Mesenchymal stem cell (in vitro differentiated cells and primary cell): ENCODE measurements at regions not wholly inside any gene's neighbourhood (a gene's known extent, or its start where the extent isn't known, plus 50 kb on each side); places are given as distances from the start of the nearest gene placed in this dataset.

Source experiments
- DNase-seq: peaks from one replicate; pipeline ENCODE4 v3.0.0-alpha.2; 2013
- H2AFZ ChIP-seq: one replicate; pipeline ENCODE4 v1.6.1; 2013; ENCODE audit warnings: low read depth, mild to moderate bottlenecking, control low read depth, inconsistent platforms, low read length, moderate library complexity
- H2AK5ac ChIP-seq: 2 replicates; pipeline ENCODE4 v1.6.1; 2013; ENCODE audit warnings: low read length, moderate library complexity, mild to moderate bottlenecking, inconsistent platforms; ENCODE audit not compliant: severe bottlenecking
- H2BK120ac ChIP-seq: one replicate; pipeline ENCODE4 v1.6.1; 2013; ENCODE audit warnings: low read depth, mild to moderate bottlenecking, inconsistent platforms, low read length, moderate library complexity
- H2BK12ac ChIP-seq, 2 experiments: one replicate each; pipeline ENCODE4 v1.6.1; 2013; ENCODE audit warnings: inconsistent platforms in 2 of 2, low read length in 2 of 2, mild to moderate bottlenecking in 2 of 2, moderate library complexity in 2 of 2, control low read depth in 1 of 2
- H2BK15ac ChIP-seq: one replicate; pipeline ENCODE4 v1.6.1; 2013; ENCODE audit warnings: mild to moderate bottlenecking, low read depth, inconsistent platforms; ENCODE audit not compliant: poor library complexity, severe bottlenecking
- H2BK5ac ChIP-seq: 2 replicates; pipeline ENCODE4 v1.6.1; 2013; ENCODE audit warnings: low read depth, mild to moderate bottlenecking, low read length, control low read depth, inconsistent platforms; ENCODE audit not compliant: poor library complexity, severe bottlenecking
- H3K14ac ChIP-seq, 2 experiments: one replicate each; pipeline ENCODE4 v1.6.1; 2013; ENCODE audit warnings: inconsistent platforms in 2 of 2, low read length in 2 of 2, control low read depth in 1 of 2, mild to moderate bottlenecking in 1 of 2, moderate library complexity in 1 of 2
- H3K18ac ChIP-seq, 2 experiments: one replicate each; pipeline ENCODE4 v1.6.1; 2013; ENCODE audit warnings: inconsistent platforms in 2 of 2, low read length in 2 of 2, control low read depth in 1 of 2, low read depth in 1 of 2, mild to moderate bottlenecking in 1 of 2
- H3K23ac ChIP-seq, 2 experiments: one replicate each; pipeline ENCODE4 v1.6.1; 2013; ENCODE audit warnings: inconsistent platforms in 2 of 2, low read length in 2 of 2, mild to moderate bottlenecking in 2 of 2, moderate library complexity in 2 of 2, control low read depth in 1 of 2
- H3K27ac ChIP-seq: 2 replicates; pipeline ENCODE4 v1.5.1; 2013; ENCODE audit warnings: mild to moderate bottlenecking, moderate library complexity, low read length, control low read depth, inconsistent platforms; ENCODE audit not compliant: poor library complexity, severe bottlenecking
- H3K27me3 ChIP-seq, 2 experiments: 2 replicates each; pipeline versions ENCODE4 v1.6.1 to v1.7.0; 2013; ENCODE audit warnings: low read length in 2 of 2, mild to moderate bottlenecking in 2 of 2, moderate library complexity in 2 of 2, control low read depth in 1 of 2, inconsistent platforms in 1 of 2; ENCODE audit not compliant: control insufficient read depth in 1 of 2, insufficient read depth in 1 of 2
- H3K36me3 ChIP-seq, 2 experiments: 2 replicates each; pipeline versions ENCODE4 v1.6.1 to v1.7.0; 2013; ENCODE audit warnings: low read length in 2 of 2, control low read depth in 1 of 2, inconsistent platforms in 1 of 2, low read depth in 1 of 2, mild to moderate bottlenecking in 1 of 2; ENCODE audit not compliant: insufficient read depth in 2 of 2, control insufficient read depth in 1 of 2
- H3K4ac ChIP-seq, 2 experiments: one replicate each; pipeline ENCODE4 v1.6.1; 2013; ENCODE audit warnings: inconsistent platforms in 2 of 2, low read length in 2 of 2, mild to moderate bottlenecking in 2 of 2, moderate library complexity in 2 of 2, control low read depth in 1 of 2, low read depth in 1 of 2
- H3K4me1 ChIP-seq: 2 replicates; pipeline ENCODE4 v1.6.1; 2013; ENCODE audit warnings: low read depth, low read length, control low read depth; ENCODE audit not compliant: control insufficient read depth, insufficient read depth
- H3K4me2 ChIP-seq: 2 replicates; pipeline ENCODE4 v1.6.1; 2013; ENCODE audit warnings: low read length, mild to moderate bottlenecking, inconsistent platforms; ENCODE audit not compliant: poor library complexity, severe bottlenecking
- H3K4me3 ChIP-seq, 2 experiments: 2 replicates each; pipeline versions ENCODE4 v1.5.1 to v1.7.0; 2013; ENCODE audit warnings: low read length in 2 of 2, mild to moderate bottlenecking in 2 of 2, control low read depth in 1 of 2, low read depth in 1 of 2; ENCODE audit not compliant: insufficient read depth in 1 of 2
- H3K79me1 ChIP-seq: replicated peaks from 2 replicates; pipeline ENCODE4 v1.6.1; 2013; ENCODE audit warnings: mild to moderate bottlenecking, control low read depth, low read length, inconsistent platforms; ENCODE audit not compliant: poor library complexity, severe bottlenecking
- H3K9ac ChIP-seq: 2 replicates; pipeline ENCODE4 v1.7.0; 2013; ENCODE audit warnings: mild to moderate bottlenecking, low read length, moderate library complexity
- H3K9me3 ChIP-seq: 2 replicates; pipeline ENCODE4 v1.7.0; 2013; ENCODE audit warnings: mild to moderate bottlenecking, low read length; ENCODE audit not compliant: control insufficient read depth
- H4K8ac ChIP-seq: one replicate; pipeline ENCODE4 v1.6.1; 2013; ENCODE audit warnings: inconsistent platforms, mild to moderate bottlenecking, low read length, moderate library complexity
- H4K91ac ChIP-seq: one replicate; pipeline ENCODE4 v1.6.1; 2013; ENCODE audit warnings: mild to moderate bottlenecking, low read length, inconsistent platforms
- WGBS: methylation state at CpG from one replicate; pipeline ENCODE4 v1.1.7; 2013; ENCODE audit warnings: mixed read lengths; 5-methylcytosine and 5-hydroxymethylcytosine counted together

- Histone ChIP-seq H3K79me1 (no peaks in the 10 kb centered on the region), H3K27ac (no peak overlapping the region), H3K27me3 (no peaks in the 10 kb centered on the region), H3K4me1 (no peaks in the 10 kb centered on the region), H3K4me3 (no peak overlapping the region), H4K91ac (no peak overlapping the region), H3K9me3 (no peaks in the 10 kb centered on the region), H2BK120ac (no peak overlapping the region), H2AK5ac (no peak overlapping the region), H3K4ac (no peak overlapping the region), H2BK15ac (no peak overlapping the region), H3K9ac (no peak overlapping the region), H4K8ac (no peak overlapping the region), H2BK12ac (no peak overlapping the region), H2BK5ac (no peak overlapping the region), H3K14ac (no peak overlapping the region), H3K4me2 (no peak overlapping the region), H3K36me3 (no peaks in the 10 kb centered on the region), H2AFZ (no peak overlapping the region), H3K23ac (no peak overlapping the region), H3K18ac (no peak overlapping the region)
- WGBS, result 82% methylated on average over 6 of the region's 7 CpGs
- DNase-seq, result no peak
These were observed 116.5 kb upstream of the MAP3K7 start for GRCh38 chr6:90703336-90703735.

- Histone ChIP-seq H3K4me1 (no peaks in the 10 kb centered on the region), H3K36me3 (no peaks in the 10 kb centered on the region), H3K4me3 (no peak overlapping the region), H2BK5ac (no peak overlapping the region), H2BK15ac (no peak overlapping the region), H2AK5ac (no peak overlapping the region), H2BK120ac (no peak overlapping the region), H3K27ac (no peak overlapping the region), H3K9me3 (no peaks in the 10 kb centered on the region), H3K14ac (no peak overlapping the region), H2AFZ (no peak overlapping the region), H3K4me2 (no peak overlapping the region), H3K23ac (no peak overlapping the region), H3K9ac (no peak overlapping the region), H3K4ac (no peak overlapping the region), H3K18ac (no peak overlapping the region), H3K27me3 (no peaks in the 10 kb centered on the region), H4K8ac (no peak overlapping the region), H2BK12ac (no peak overlapping the region), H4K91ac (no peak overlapping the region), H3K79me1 (no peaks in the 10 kb centered on the region)
- WGBS, result no CpG with 5 or more reads among the region's 1 CpG
- DNase-seq, result no peak
These were observed 115.1 kb upstream of the MAP3K7 start for GRCh38 chr6:90701926-90702325.

- Histone ChIP-seq H3K23ac (no peak overlapping the region), H3K27ac (no peak overlapping the region), H3K14ac (no peak overlapping the region), H3K4me2 (no peak overlapping the region), H3K4ac (no peak overlapping the region), H4K8ac (no peak overlapping the region), H3K4me3 (no peak overlapping the region), H2BK12ac (no peak overlapping the region), H2AK5ac (no peak overlapping the region), H3K79me1 (no peaks in the 10 kb centered on the region), H2BK5ac (no peak overlapping the region), H3K36me3 (no peaks in the 10 kb centered on the region), H3K27me3 (no peaks in the 10 kb centered on the region), H2AFZ (no peak overlapping the region), H3K9me3 (no peaks in the 10 kb centered on the region), H4K91ac (no peak overlapping the region), H3K4me1 (no peaks in the 10 kb centered on the region), H2BK15ac (no peak overlapping the region), H3K9ac (no peak overlapping the region), H3K18ac (no peak overlapping the region), H2BK120ac (no peak overlapping the region)
- no peak for DNase-seq
- 69% methylated on average over 7 of the region's 7 CpGs for WGBS
These were observed 114.4 kb upstream of the MAP3K7 start for GRCh38 chr6:90701146-90701781.

- H3K4me3 ChIP-seq, result no peak overlapping the region
- no peaks in the 10 kb centered on the region for H3K27me3 ChIP-seq
- H3K9me3 ChIP-seq, result no peaks in the 10 kb centered on the region
- no peak overlapping the region for H4K8ac ChIP-seq
- H3K23ac ChIP-seq, result no peak overlapping the region
- no peak overlapping the region for H3K14ac ChIP-seq
- no peak overlapping the region for H3K9ac ChIP-seq
- H2AFZ ChIP-seq, result no peak overlapping the region
- H3K4ac ChIP-seq, result no peak overlapping the region
- no peak overlapping the region for H3K18ac ChIP-seq
- H2BK15ac ChIP-seq, result no peak overlapping the region
- no peaks in the 10 kb centered on the region for H3K79me1 ChIP-seq
- no CpG with 5 or more reads among the region's 3 CpGs for WGBS
- H2BK120ac ChIP-seq, result no peak overlapping the region
- no peak overlapping the region for H3K27ac ChIP-seq
- no peak for DNase-seq
- no peak overlapping the region for H2BK5ac ChIP-seq
- H3K4me2 ChIP-seq, result no peak overlapping the region
- H2BK12ac ChIP-seq, result no peak overlapping the region
- no peak overlapping the region for H2AK5ac ChIP-seq
- H3K36me3 ChIP-seq, result no peaks in the 10 kb centered on the region
- H3K4me1 ChIP-seq, result no peaks in the 10 kb centered on the region
- no peak overlapping the region for H4K91ac ChIP-seq
These were observed 108.4 kb upstream of the MAP3K7 start for GRCh38 chr6:90695316-90695715.
